GM10266 (cell line): ENCODE measurements at regions not wholly inside any gene's neighbourhood (a gene's known extent, or its start where the extent isn't known, plus 50 kb on each side); places are given as distances from the start of the nearest gene placed in this dataset.

Experiments used
- DNase-seq: peaks from one replicate; pipeline ENCODE4 v3.0.0; 2012; ENCODE audit errors: extremely low spot score
- TF ChIP-seq, protein P1 (sequence below): IDR thresholded peaks from 2 replicates; pipeline ENCODE4 v1.5.1; 2012; ENCODE audit warnings: mild to moderate bottlenecking, low read depth; ENCODE audit not compliant: control insufficient read depth, insufficient read depth; ENCODE audit errors: missing control alignments

DNA sequence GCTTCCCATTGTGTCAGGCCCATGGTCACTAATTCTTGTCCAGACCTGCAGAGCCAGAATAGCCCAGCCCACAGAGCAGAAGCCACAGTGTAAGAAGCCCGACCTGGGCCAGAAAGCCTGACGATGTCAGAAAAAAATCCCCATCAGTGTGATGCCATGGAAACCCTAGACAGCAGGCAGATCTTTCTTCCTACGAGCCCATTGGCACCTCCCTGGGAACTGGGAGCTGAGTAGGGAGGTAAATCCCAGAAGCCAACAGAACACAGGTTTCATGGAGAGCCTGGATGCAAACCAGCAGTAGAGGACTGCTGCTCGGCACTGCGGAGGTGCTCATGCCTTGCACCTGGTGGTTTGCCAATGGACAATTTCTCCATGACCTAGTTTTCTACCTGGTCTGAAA, 82.2 kb upstream of the SLC22A16 start:
- DNase-seq = no peak
- TF ChIP-seq, protein P1, sequence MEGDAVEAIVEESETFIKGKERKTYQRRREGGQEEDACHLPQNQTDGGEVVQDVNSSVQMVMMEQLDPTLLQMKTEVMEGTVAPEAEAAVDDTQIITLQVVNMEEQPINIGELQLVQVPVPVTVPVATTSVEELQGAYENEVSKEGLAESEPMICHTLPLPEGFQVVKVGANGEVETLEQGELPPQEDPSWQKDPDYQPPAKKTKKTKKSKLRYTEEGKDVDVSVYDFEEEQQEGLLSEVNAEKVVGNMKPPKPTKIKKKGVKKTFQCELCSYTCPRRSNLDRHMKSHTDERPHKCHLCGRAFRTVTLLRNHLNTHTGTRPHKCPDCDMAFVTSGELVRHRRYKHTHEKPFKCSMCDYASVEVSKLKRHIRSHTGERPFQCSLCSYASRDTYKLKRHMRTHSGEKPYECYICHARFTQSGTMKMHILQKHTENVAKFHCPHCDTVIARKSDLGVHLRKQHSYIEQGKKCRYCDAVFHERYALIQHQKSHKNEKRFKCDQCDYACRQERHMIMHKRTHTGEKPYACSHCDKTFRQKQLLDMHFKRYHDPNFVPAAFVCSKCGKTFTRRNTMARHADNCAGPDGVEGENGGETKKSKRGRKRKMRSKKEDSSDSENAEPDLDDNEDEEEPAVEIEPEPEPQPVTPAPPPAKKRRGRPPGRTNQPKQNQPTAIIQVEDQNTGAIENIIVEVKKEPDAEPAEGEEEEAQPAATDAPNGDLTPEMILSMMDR = no peak

DNA sequence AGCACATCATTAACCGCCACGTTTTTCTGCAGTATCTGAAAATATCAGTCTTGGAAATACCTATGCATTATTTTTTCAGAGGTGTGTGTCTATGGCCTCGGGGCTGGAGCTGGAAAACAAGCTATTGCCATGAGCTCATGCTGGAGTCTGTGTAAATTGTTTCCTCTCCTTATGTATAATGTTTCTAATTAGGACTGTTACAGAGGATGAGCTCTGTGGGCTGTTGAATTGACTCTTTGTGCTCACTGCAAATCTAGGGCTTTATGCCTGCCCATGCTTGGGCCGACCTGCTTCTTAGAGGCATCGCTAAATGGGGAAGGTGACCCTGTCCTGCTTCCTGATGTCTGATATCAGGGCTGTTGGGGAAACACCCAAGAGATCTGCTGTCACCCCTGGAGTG, 80.8 kb upstream of the SLC22A16 start:
- TF ChIP-seq, protein P1 = no peak
- no peak for DNase-seq

DNA sequence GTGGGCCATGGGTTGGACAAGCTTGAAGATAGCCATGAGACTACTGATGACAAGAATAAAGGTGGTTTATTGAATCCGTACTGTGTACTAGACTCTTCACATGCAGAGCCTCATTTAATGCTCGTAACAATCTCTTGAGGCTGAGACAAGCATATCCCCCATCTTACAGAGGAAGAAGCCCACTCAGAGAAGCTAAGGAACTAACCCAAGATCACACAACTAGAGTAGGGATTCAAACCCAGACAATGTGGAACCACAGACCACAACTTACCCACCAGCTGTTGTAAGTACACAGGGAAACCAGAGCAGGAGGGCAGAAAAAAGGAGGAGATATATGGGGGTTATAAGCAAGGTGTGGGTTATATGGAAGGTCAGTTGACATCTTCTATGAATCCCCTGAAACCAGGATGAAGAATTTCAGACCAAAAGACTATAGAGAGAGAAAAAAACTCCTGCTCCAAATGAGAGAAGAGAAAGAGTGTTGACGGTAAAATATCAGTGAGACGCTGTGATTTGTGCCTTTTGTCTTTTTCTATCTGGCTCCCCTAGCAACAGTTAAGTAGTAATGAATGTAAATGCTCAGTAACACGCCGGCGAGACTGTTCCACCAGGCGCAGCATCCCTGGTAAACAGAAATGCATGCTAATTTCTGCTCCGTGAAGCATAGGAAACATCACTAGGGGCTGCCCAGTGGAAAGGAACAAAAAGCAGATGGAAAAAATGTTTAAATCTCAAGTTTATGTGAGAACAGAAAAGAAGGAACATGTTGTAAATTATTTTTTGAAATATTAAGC, 80.1 kb upstream of the SLC22A16 start:
- no peak for DNase-seq
- TF ChIP-seq, protein P1 = no peak

DNA sequence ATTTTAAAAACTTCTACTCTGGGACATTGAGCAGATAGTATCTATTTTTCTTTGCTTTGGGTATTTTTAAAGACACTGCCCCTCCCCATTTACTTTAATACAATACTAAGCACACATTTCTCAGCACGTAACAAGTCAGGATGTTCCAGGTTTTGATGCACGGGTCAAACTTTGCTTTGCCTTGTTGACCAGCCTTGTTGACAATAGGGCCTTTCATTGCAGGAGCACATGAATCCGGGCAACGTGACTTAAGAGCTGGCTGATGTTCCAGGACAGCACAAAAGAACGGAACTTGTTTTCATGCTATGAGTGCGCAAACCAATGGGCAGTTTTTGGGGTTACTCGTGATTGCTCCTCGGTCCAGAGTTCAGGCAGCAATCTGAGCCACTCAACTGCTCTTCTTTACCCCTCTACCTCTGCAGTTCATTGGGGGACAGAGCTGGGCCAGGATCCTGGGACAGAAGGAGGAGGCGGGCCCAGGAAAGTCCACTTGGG, 78.6 kb upstream of the SLC22A16 start:
- DNase-seq = no peak
- TF ChIP-seq, protein P1 = no peak

DNA sequence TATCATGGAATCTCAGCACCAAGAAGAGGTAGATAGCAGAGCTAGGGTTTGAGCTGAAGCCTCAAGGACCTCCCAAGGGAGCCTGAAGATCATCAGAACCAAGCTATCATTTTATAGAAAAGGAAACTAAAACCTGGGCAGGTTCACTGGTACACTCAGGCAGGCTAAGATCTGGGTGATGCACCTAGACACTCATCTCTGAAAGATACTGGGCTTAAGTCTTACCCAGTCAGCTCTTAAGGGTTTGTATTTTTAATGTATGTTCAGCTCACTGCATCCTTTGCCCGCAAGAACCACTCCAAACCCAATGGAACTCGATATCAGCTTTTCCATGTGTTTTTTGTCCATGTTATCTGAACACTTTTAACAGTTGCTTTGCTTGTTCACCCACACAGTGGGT, 78.0 kb upstream of the SLC22A16 start:
- no peak for DNase-seq
- TF ChIP-seq, protein P1 = no peak

DNA sequence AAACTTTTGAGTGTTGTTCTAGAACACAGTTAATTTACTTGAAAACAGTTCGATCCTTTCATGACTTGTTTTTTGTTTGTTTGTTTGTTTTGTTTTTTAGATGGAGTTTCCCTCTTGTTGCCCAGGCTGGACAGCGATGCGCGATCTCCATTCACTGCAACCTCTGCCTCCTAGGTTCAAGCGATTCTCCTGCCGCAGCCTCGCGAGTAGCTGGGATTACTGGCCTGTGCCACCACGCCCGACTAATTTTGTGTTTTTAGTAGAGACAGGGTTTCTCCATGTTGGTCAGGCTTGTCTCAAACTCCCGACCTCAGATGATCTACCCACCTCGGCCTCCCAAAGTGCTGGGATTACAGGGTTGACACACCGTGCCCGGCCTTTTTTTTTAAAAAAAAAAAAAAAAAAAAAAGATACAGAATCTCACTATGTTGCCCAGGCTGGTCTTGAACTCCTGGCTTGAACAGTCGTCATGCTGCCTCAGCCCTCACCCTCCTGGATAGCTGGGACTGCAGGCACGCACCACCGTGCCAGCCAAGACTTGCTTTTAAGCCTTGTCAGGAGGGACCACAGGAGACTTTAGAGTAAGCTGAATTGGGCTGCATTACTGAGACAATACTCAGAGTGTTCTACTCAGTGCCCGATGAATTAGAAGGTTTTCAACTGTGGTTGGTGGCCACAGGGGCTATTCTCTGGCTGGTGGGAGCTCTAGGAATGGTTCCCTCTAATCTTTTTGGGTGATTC, 76.7 kb upstream of the SLC22A16 start:
- DNase-seq = no peak
- TF ChIP-seq, protein P1 = no peak

DNA sequence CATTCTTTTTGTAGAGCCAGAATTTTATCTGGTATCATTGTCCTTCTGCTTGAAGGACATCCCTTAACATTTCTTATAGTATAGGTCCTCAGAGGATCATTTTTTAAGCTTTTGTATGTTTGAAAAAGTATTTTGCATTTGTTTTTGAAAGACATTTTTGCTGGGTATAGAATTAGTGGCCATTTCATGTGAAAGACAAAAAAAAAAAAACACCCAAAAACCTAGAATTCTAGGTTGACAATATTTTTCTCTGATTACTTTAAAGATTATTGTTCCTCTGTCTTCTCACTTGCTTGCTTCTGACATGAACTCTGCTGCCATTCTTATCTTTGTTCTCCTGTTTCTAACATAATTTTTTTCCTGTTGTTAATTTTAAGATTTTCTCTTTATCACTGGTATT, 75.7 kb upstream of the SLC22A16 start:
- DNase-seq = no peak
- TF ChIP-seq, protein P1 = no peak
